Stimulated activated naive B cell treated with anti-CD40 and anti-IgM and Interleukin-4, amounts not matched to agents 10 μg/mL and 1 μg/mL and 100 μg/mL, for 72 hours (primary cell): ENCODE measurements at regions not wholly inside any gene's neighbourhood (a gene's known extent, or its start where the extent isn't known, plus 50 kb on each side); places are given as distances from the start of the nearest gene placed in this dataset.

ENCODE experiments used
- ATAC-seq, 2 donors: fragments of 150-1000 bp; cut with Tn5 transposase; replicated peaks; 2 replicates each; pipeline ENCODE4 v1.10.0; 2021; ENCODE audit warnings: moderate library complexity in 1 of 2
- DNase-seq: peaks from one replicate; pipeline ENCODE4 v3.0.0; 2021
- H3K27ac Mint-ChIP-seq: one replicate; pipeline ENCODE4 v1.8.0; 2022; ENCODE audit warnings: mild to moderate bottlenecking, mixed read lengths
- H3K27me3 Mint-ChIP-seq, 2 donors: one replicate each; pipeline ENCODE4 v1.8.0; 2022; ENCODE audit warnings: mixed read lengths in 2 of 2
- H3K36me3 Mint-ChIP-seq, 2 donors: one replicate each; pipeline ENCODE4 v1.8.0; 2022; ENCODE audit warnings: mixed read lengths in 2 of 2, mild to moderate bottlenecking in 1 of 2
- H3K4me1 Mint-ChIP-seq, 2 donors: one replicate each; pipeline ENCODE4 v1.8.0; 2022; ENCODE audit warnings: mixed read lengths in 2 of 2, mild to moderate bottlenecking in 1 of 2
- H3K4me3 Mint-ChIP-seq, 2 donors: one replicate each; pipeline ENCODE4 v1.8.0; 2022; ENCODE audit warnings: mild to moderate bottlenecking in 2 of 2, mixed read lengths in 2 of 2, moderate library complexity in 1 of 2
- H3K9me3 Mint-ChIP-seq, 2 donors: one replicate each; pipeline ENCODE4 v1.8.0; 2022; ENCODE audit warnings: mixed read lengths in 2 of 2, mild to moderate bottlenecking in 1 of 2

- DNase-seq: no peak
- H3K36me3 Mint-ChIP-seq: no peaks in the 10 kb centered on the region
- no peak overlapping the region for H3K4me3 Mint-ChIP-seq
- no peaks in the 10 kb centered on the region for H3K9me3 Mint-ChIP-seq
- H3K27me3 Mint-ChIP-seq: peaks cover 10 to 34% of the 10 kb centered on the region in 2 donors
- no peaks in the 10 kb centered on the region for H3K4me1 Mint-ChIP-seq
- H3K27ac Mint-ChIP-seq: no peak overlapping the region
- no peak for ATAC-seq
Measured at GRCh38 chr6:165976684-165977083, 191.0 kb downstream of the TBXT start.

DNA sequence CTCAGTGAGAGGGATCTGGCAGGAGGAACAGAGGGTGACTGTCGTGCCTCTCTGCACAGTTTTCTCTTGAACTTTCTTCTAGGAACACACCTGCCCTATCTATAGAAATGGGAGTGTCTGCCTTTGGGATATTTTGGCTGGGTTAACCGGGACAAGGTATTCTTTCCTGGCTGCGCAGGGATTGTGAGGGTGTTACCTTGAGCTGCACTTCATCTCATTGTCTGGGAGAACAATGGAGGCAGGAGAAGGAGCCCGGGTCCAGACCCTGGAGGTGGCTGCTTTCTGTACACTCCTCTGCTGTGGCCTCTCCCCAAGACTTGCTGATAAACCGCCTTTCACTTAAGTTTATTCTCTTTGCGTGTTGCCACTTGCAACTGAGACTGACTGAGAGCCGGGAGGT lies 192.8 kb downstream of the TBXT start:
- no peak for ATAC-seq

GRCh38 chr6:165973473-165973872 lies 194.2 kb downstream of the TBXT start:
- Mint-ChIP-seq H3K4me1 (no peaks in the 10 kb centered on the region), H3K9me3 (peaks cover 0 to 1% of the 10 kb centered on the region in 2 donors), H3K4me3 (no peak overlapping the region), H3K27ac (no peak overlapping the region), H3K27me3 (peaks cover 11 to 22% of the 10 kb centered on the region in 2 donors), H3K36me3 (no peaks in the 10 kb centered on the region)
- no peak for DNase-seq
- ATAC-seq: no peak

More for the DNA sequence above, 192.8 kb downstream of the TBXT start:
- DNase-seq: no peak
- H3K36me3 Mint-ChIP-seq: no peaks in the 10 kb centered on the region
- no peaks in the 10 kb centered on the region for H3K9me3 Mint-ChIP-seq
- no peak overlapping the region for H3K27ac Mint-ChIP-seq
- H3K4me1 Mint-ChIP-seq: no peaks in the 10 kb centered on the region
- peaks cover 8 to 22% of the 10 kb centered on the region in 2 donors for H3K27me3 Mint-ChIP-seq
- no peak overlapping the region for H3K4me3 Mint-ChIP-seq

DNA sequence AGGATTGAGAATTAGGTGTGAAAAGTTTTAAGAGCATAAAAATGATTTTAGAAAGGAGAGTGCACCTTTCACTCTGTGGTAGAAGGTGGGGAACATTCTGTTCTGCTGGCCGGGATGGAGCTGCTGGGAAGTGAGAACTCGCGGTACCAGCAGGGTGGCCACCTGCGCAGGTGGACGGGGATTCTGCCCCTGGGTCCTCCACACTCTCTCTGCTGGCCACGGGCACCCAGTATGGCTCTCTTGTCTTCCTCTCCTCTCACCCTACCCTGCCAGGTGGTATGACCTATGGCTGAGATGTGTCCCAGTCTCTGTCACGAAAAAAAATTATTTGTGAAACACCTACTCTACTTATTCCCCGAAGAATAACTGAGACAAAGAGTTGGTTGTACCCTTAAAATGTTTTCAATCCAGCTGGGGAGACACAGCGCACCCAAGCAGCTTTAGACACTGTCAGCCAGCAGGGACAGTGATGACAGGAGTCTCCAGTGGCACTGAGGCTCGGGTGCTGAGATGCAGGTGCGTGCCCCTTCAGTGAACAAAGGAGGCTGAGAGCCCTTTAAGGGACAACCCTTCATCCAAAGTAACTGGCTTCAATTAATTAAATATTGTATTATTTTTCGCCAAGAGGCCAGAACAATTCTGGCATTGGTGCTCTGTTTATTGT lies 195.4 kb downstream of the TBXT start:
- ATAC-seq (no peak), DNase-seq (no peak)
- Mint-ChIP-seq H3K4me1 (no peaks in the 10 kb centered on the region), H3K27me3 (peaks cover 11 to 22% of the 10 kb centered on the region in 2 donors), H3K36me3 (no peaks in the 10 kb centered on the region), H3K27ac (no peak overlapping the region), H3K9me3 (peaks cover 0 to 1% of the 10 kb centered on the region in 2 donors), H3K4me3 (no peak overlapping the region)

DNA sequence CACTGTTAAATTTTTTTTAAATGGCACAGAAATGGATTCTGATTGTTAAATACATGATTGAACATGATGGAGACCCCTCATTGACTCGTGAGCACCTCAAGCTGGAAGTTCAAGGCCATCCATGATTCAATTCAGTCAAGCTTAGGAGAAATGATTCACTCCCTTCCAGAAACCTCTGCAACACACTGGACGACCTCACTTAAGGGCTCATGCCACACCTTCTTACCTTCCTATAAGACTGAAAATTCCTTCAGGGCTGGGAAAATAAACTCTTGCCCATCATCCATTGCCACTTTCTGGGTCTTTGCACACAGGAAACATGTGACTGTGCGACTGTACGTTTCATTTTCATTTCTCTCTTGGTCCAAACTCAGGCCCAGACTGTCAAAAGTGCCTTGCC lies 196.4 kb downstream of the TBXT start:
- DNase-seq: no peak
- no peak overlapping the region for H3K27ac Mint-ChIP-seq
- H3K4me3 Mint-ChIP-seq: no peak overlapping the region
- peaks cover 7 to 15% of the 10 kb centered on the region in 2 donors for H3K27me3 Mint-ChIP-seq
- no peaks in the 10 kb centered on the region for H3K36me3 Mint-ChIP-seq
- H3K9me3 Mint-ChIP-seq: peaks cover 0 to 1% of the 10 kb centered on the region in 2 donors
- ATAC-seq: no peak
- H3K4me1 Mint-ChIP-seq: no peaks in the 10 kb centered on the region

DNA sequence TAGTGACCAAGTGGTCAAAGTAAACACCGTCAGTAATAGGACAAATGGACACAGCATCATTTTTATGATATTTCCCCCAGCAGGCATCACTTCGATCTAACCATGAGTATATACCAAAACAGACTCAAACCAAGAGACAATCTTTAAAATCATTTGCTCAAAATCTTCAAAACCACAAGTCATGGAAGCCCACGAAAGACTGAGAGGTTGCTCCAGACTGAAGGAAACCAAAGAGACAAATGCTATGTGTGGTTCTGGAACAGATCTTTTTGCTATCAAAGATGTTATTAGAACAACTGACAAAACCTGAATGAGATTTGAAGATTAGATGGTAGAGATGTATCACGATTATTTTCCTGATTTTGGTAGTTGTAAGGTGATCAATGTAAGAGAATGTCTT lies 197.7 kb downstream of the TBXT start:
- Mint-ChIP-seq H3K4me3 (no peak overlapping the region), H3K9me3 (peaks cover 0 to 1% of the 10 kb centered on the region in 2 donors), H3K27ac (no peak overlapping the region), H3K27me3 (peaks cover 7 to 18% of the 10 kb centered on the region in 2 donors), H3K4me1 (no peaks in the 10 kb centered on the region), H3K36me3 (no peaks in the 10 kb centered on the region)
- DNase-seq (no peak), ATAC-seq (no peak)

DNA sequence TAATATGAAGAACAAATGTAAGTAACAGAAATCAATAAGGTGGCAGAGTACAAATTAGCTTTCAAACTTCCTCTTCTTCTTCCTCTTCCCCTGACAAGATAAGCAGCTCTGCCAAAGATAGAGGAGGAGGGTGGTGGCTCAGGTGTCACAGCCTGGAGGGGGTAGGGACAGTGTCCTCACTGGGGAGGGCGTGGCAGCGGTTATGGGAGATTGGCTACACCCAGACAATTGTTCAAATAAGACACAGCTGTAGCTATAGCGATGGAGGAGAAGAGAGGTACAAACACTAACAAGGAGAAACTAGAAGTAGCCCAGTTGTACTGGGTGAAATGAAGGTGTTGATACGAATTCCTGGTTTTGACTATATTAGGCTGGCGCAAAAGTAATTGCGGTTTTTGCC lies 198.5 kb downstream of the TBXT start:
- DNase-seq (no peak), ATAC-seq (no peak)
- Mint-ChIP-seq H3K27me3 (peaks cover 4 to 21% of the 10 kb centered on the region in 2 donors), H3K27ac (no peak overlapping the region), H3K4me3 (no peak overlapping the region), H3K9me3 (peaks cover 0 to 1% of the 10 kb centered on the region in 2 donors), H3K36me3 (no peaks in the 10 kb centered on the region), H3K4me1 (no peaks in the 10 kb centered on the region)

DNA sequence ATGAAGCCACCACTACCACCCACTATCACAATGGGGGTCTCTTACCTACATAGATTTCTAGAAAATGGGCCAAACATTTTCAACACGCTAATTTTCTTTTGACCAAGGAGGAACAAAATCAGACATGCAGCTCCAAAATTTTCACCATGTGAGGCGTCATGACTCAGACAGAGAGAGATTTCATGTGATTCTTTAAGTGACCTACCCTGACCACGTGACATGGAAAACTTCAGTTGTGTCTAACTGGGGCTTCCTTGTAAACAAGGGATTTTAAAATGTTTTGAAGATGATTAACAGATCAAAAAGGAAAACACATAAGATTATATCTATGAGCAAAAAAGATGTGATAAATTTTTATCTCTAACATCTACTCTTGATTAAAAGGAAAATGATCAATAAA lies 199.2 kb downstream of the TBXT start:
- no peak for DNase-seq
- Mint-ChIP-seq H3K27ac (no peak overlapping the region), H3K36me3 (no peaks in the 10 kb centered on the region), H3K4me1 (no peaks in the 10 kb centered on the region), H3K9me3 (peaks cover 0 to 1% of the 10 kb centered on the region in 2 donors), H3K4me3 (no peak overlapping the region), H3K27me3 (peaks cover 3 to 25% of the 10 kb centered on the region in 2 donors)
- ATAC-seq: no peak

GRCh38 chr6:165967810-165968407 lies 199.7 kb downstream of the TBXT start:
- H3K4me1 Mint-ChIP-seq: no peaks in the 10 kb centered on the region
- DNase-seq (no peak), ATAC-seq (no peak)
- peaks cover 3 to 23% of the 10 kb centered on the region in 2 donors for H3K27me3 Mint-ChIP-seq
- H3K4me3 Mint-ChIP-seq: no peak overlapping the region
- no peak overlapping the region for H3K27ac Mint-ChIP-seq
- no peaks in the 10 kb centered on the region for H3K36me3 Mint-ChIP-seq
- peaks cover 0 to 1% of the 10 kb centered on the region in 2 donors for H3K9me3 Mint-ChIP-seq

DNA sequence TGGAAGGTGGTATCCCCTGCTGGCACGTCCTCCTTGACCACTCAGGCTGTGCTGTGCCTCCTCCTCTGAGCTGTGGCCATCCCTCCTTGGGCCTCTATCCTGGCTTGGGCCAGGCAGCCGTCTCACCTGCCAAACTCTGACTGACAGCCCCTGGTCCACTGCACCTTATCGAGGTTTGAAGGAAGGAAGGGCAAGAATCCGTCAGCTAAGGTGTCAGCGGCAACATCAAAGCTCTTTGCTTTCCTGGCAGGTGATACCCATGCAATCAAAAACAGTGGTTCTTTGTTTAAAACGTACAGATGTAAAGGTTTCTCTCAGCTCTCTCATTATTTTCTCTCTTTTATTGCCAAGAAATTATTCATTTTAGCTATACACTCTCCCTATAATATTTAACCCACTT lies 203.9 kb downstream of the TBXT start:
- H3K27ac Mint-ChIP-seq: no peak overlapping the region
- DNase-seq: no peak

DNA sequence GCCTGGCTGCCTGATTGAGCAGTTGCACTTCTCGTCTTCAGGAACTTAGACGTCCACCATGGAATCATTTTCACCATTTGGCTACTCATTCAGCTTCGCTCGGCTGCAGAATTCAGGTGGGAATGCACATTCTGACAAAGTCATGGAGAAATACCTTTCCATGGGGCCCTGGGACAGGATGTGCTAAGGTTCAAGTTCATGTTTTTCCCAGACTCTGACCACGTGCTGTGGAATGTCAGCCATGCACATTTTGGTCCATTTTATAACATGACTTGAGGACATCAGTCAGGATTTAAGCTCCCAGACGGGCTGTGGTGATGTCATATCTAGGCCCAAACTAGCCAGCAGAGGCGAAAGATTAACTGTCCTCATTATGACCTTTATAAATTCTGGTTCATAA lies 205.3 kb downstream of the TBXT start:
- H3K4me3 Mint-ChIP-seq: no peak overlapping the region
- peaks cover 1 to 4% of the 10 kb centered on the region in 2 donors for H3K9me3 Mint-ChIP-seq
- H3K36me3 Mint-ChIP-seq: no peaks in the 10 kb centered on the region
- no peak overlapping the region for H3K27ac Mint-ChIP-seq
- peaks cover 0 to 15% of the 10 kb centered on the region in 2 donors for H3K27me3 Mint-ChIP-seq
- ATAC-seq: no peak
- no peaks in the 10 kb centered on the region for H3K4me1 Mint-ChIP-seq
- DNase-seq: no peak

More for the DNA sequence above, 203.9 kb downstream of the TBXT start:
- Mint-ChIP-seq H3K9me3 (no peaks in the 10 kb centered on the region), H3K36me3 (no peaks in the 10 kb centered on the region), H3K4me1 (no peaks in the 10 kb centered on the region), H3K27me3 (peaks cover 0 to 15% of the 10 kb centered on the region in 2 donors), H3K4me3 (no peak overlapping the region)
- ATAC-seq: no peak

DNA sequence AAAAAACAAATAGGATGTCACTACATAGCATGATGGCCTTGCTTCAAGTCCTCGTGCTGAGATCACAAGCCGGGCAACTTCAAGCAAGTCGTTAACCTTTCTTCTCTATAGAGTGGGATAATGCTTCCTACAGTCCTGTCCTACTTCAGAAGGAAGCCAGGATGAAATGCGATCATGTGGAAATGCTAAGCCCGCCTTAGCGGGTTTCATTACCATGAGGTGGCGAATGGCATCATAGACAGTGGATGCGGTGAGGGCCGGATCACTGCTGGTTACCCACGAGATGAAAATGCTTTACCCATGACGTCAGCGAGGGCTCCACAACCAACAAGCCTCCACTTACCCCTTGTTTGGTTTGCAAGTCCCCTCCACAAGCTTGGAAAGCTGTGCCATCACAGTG lies 206.4 kb downstream of the TBXT start:
- Mint-ChIP-seq H3K4me3 (no peak overlapping the region), H3K36me3 (no peaks in the 10 kb centered on the region), H3K27ac (no peak overlapping the region), H3K27me3 (peaks cover 0 to 15% of the 10 kb centered on the region in 2 donors), H3K4me1 (no peaks in the 10 kb centered on the region), H3K9me3 (peaks cover 1 to 4% of the 10 kb centered on the region in 2 donors)
- ATAC-seq (no peak), DNase-seq (no peak)

DNA sequence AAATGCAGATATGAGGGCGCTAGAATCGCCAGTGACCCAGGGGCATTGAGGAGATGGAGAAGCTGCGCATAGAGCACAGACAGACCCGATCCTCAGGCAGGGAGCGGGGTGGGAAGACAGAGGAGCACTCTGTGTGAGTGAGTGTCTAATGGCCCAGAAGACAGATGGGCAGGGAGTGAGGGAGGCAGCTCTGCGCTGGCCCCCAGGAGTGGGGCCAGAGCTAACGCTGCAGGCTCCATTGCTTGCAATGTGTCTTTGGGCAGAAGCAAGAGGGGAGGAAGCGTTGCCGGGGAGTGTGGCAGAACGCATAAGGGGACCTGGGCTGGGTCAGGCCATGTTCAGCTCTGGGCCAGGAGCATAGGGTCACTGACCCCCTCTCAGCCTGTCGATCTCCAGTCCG lies 207.0 kb downstream of the TBXT start:
- Mint-ChIP-seq H3K9me3 (peaks cover 1 to 4% of the 10 kb centered on the region in 2 donors), H3K27me3 (peaks cover 0 to 15% of the 10 kb centered on the region in 2 donors), H3K4me3 (no peak overlapping the region), H3K4me1 (no peaks in the 10 kb centered on the region), H3K36me3 (no peaks in the 10 kb centered on the region), H3K27ac (no peak overlapping the region)
- no peak for DNase-seq
- no peak for ATAC-seq

DNA sequence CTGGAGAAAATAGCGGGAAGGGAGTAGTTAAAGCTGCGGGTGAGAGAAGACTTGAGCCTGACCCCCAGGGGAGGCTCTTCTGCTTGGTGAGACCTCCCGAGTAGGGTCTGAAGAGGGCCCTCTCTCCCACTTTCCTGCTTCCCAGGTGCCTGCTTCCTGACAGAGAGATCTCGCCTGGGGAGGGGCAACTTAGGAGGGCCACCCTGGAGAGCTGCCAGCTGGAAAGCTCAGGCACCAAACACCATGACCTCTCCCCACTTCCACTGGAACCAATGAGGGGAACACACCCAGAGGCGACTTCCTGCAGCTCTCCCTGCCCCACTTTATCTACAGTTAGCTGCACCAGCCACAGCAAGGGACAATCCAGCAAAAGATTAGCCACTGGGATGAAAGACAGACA lies 208.0 kb downstream of the TBXT start:
- Mint-ChIP-seq H3K27me3 (peaks cover 0 to 9% of the 10 kb centered on the region in 2 donors), H3K36me3 (no peaks in the 10 kb centered on the region), H3K27ac (no peak overlapping the region), H3K9me3 (peaks cover 1 to 4% of the 10 kb centered on the region in 2 donors), H3K4me1 (no peaks in the 10 kb centered on the region), H3K4me3 (no peak overlapping the region)
- ATAC-seq (no peak), DNase-seq (no peak)

DNA sequence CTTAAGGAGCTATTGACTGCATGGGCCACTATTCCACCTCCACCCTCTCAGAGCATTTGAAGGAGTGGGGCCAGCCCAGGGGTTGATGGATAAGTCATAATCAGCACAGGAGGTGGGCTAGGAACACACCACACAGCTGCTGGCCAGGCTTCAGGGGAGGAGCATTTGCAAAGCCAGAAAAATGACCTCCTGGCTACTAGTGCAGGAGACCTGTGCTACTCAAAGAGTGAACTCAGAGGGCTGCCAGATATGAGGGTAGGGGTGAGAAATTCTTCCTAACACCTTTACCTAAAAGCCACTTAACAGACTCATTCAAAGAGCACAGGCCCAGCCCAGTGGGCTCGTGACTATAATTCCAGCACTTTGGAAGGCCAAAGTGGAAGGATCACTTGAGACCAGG lies 210.8 kb downstream of the TBXT start:
- H3K4me3 Mint-ChIP-seq: no peak overlapping the region
- peaks cover 1 to 4% of the 10 kb centered on the region in 2 donors for H3K9me3 Mint-ChIP-seq
- ATAC-seq (no peak), DNase-seq (no peak)
- H3K27me3 Mint-ChIP-seq: no peaks in the 10 kb centered on the region
- no peaks in the 10 kb centered on the region for H3K36me3 Mint-ChIP-seq
- no peaks in the 10 kb centered on the region for H3K4me1 Mint-ChIP-seq
- H3K27ac Mint-ChIP-seq: no peak overlapping the region
